OCI-LY1 (cell line): ENCODE measurements at regions not wholly inside any gene's neighbourhood (a gene's known extent, or its start where the extent isn't known, plus 50 kb on each side); places are given as distances from the start of the nearest gene placed in this dataset.

Source experiments
- H2AFZ ChIP-seq: fragments of 200-600 bp; sonication (generic), shearing (Covaris generic); 2 replicates; pipeline ENCODE4 v1.6.0; 2014; ENCODE audit warnings: antibody characterized with exemption, mild to moderate bottlenecking, low read length
- H3F3A ChIP-seq: fragments of 200-600 bp; sonication (generic), shearing (Covaris generic); 2 replicates; pipeline ENCODE4 v1.6.0; 2014; ENCODE audit warnings: mild to moderate bottlenecking, antibody characterized with exemption, low read length, moderate library complexity; ENCODE audit not compliant: insufficient read depth
- H3K27ac ChIP-seq: fragments of 200-600 bp; sonication (generic); 2 replicates; pipeline ENCODE4 v1.5.1; 2014; ENCODE audit warnings: low read length, mixed run types, mild to moderate bottlenecking, low read depth; ENCODE audit not compliant: poor library complexity, severe bottlenecking
- H3K27me3 ChIP-seq: fragments of 200-600 bp; sonication (generic); 2 replicates; pipeline ENCODE4 v1.6.0; 2014; ENCODE audit warnings: antibody characterized with exemption, mild to moderate bottlenecking, low read length, moderate library complexity; ENCODE audit not compliant: insufficient read depth
- H3K36me3 ChIP-seq: fragments of 200-600 bp; sonication (generic); 2 replicates; pipeline ENCODE4 v1.6.1; 2014; ENCODE audit warnings: mild to moderate bottlenecking, antibody characterized with exemption, low read length, moderate library complexity, mixed read lengths; ENCODE audit not compliant: insufficient read depth
- H3K4me1 ChIP-seq: fragments of 200-600 bp; sonication (generic); 2 replicates; pipeline ENCODE4 v1.5.1; 2014; ENCODE audit warnings: mild to moderate bottlenecking, low read length, moderate library complexity; ENCODE audit not compliant: insufficient read depth, severe bottlenecking
- H3K4me2 ChIP-seq: fragments of 200-600 bp; sonication (generic), shearing (Covaris generic); 2 replicates; pipeline ENCODE4 v1.6.1; 2014; ENCODE audit warnings: low read length
- H3K4me3 ChIP-seq: fragments of 200-600 bp; sonication (generic); 2 replicates; pipeline ENCODE4 v1.5.1; 2014; ENCODE audit warnings: low read length, low read depth, mild to moderate bottlenecking, mixed read lengths; ENCODE audit not compliant: poor library complexity, severe bottlenecking
- H3K79me2 ChIP-seq: fragments of 200-600 bp; shearing (Covaris generic); 2 replicates; pipeline ENCODE4 v1.6.1; 2016; ENCODE audit warnings: mixed run types, low read length, mixed read lengths; ENCODE audit not compliant: insufficient read depth
- H3K9ac ChIP-seq: fragments of 200-600 bp; sonication (generic), shearing (Covaris generic); 2 replicates; pipeline ENCODE4 v1.6.1; 2014; ENCODE audit warnings: mild to moderate bottlenecking, low read length, mixed read lengths
- H3K9me2 ChIP-seq: fragments of 200-600 bp; sonication (generic), shearing (Covaris generic); 2 replicates; pipeline ENCODE4 v1.6.1; 2014; ENCODE audit warnings: low read depth, mild to moderate bottlenecking, low read length, mixed read lengths
- H3K9me3 ChIP-seq: fragments of 200-600 bp; shearing (Covaris generic); 2 replicates; pipeline ENCODE4 v1.6.1; 2014; ENCODE audit warnings: low read length, mixed read lengths
- H4K20me1 ChIP-seq: fragments of 200-600 bp; sonication (generic), shearing (Covaris generic); 2 replicates; pipeline ENCODE4 v1.6.0; 2016; ENCODE audit warnings: mild to moderate bottlenecking, low read length; ENCODE audit not compliant: insufficient read depth
- CTCF ChIP-seq: fragments of 200-600 bp; sonication (generic), shearing (Covaris generic); IDR thresholded peaks from 2 replicates; pipeline ENCODE4 v1.5.1; 2017; ENCODE audit warnings: mild to moderate bottlenecking, antibody characterized with exemption, low read length, moderate library complexity, mixed read lengths
- EZH2 ChIP-seq: fragments of 200-600 bp; sonication (generic), shearing (Covaris generic); IDR thresholded peaks from 2 replicates; pipeline ENCODE4 v1.8.0; 2017; ENCODE audit warnings: borderline replicate concordance, mixed run types, mild to moderate bottlenecking, antibody characterized with exemption, low read length, moderate library complexity, mixed read lengths

- Histone ChIP-seq H3K9ac (no peak overlapping the region), H2AFZ (no peak overlapping the region), H3K4me2 (no peak overlapping the region), H3F3A (no peaks in the 10 kb centered on the region), H3K36me3 (no peaks in the 10 kb centered on the region), H3K9me2 (no peaks in the 10 kb centered on the region), H3K27ac (no peak overlapping the region), H3K4me1 (no peaks in the 10 kb centered on the region), H3K79me2 (no peaks in the 10 kb centered on the region), H4K20me1 (no peaks in the 10 kb centered on the region), H3K9me3 (no peaks in the 10 kb centered on the region), H3K27me3 (no peaks in the 10 kb centered on the region; the same call in 1 of the 2 replicates), H3K4me3 (no peak overlapping the region)
- TF ChIP-seq CTCF: no peak
- no peak for TF ChIP-seq EZH2
Measured at GRCh38 chr6:170111141-170111664, 179.7 kb downstream of the DLL1 start.

- Histone ChIP-seq H3K9me3 (no peaks in the 10 kb centered on the region), H3K4me3 (no peak overlapping the region), H3K79me2 (no peaks in the 10 kb centered on the region), H3K9me2 (no peaks in the 10 kb centered on the region), H4K20me1 (no peaks in the 10 kb centered on the region), H3K27ac (no peak overlapping the region), H2AFZ (no peak overlapping the region), H3K27me3 (no peaks in the 10 kb centered on the region; the same call in 1 of the 2 replicates), H3K36me3 (no peaks in the 10 kb centered on the region), H3F3A (no peaks in the 10 kb centered on the region), H3K4me2 (no peak overlapping the region), H3K9ac (no peak overlapping the region), H3K4me1 (no peaks in the 10 kb centered on the region)
- TF ChIP-seq EZH2 (no peak), CTCF (no peak)
Measured at GRCh38 chr6:170110201-170111140, 180.4 kb downstream of the DLL1 start.

GRCh38 chr6:170108890-170109587, 181.8 kb downstream of the DLL1 start:
- Histone ChIP-seq H2AFZ (no peak overlapping the region), H3K4me1 (no peaks in the 10 kb centered on the region), H3K4me2 (no peak overlapping the region), H3K9ac (no peak overlapping the region), H3K9me3 (no peaks in the 10 kb centered on the region), H3K27me3 (no peaks in the 10 kb centered on the region; the same call in 1 of the 2 replicates), H4K20me1 (no peaks in the 10 kb centered on the region), H3K4me3 (no peak overlapping the region), H3F3A (no peaks in the 10 kb centered on the region), H3K79me2 (no peaks in the 10 kb centered on the region), H3K9me2 (no peaks in the 10 kb centered on the region), H3K36me3 (no peaks in the 10 kb centered on the region), H3K27ac (no peak overlapping the region)
- TF ChIP-seq CTCF: no peak
- TF ChIP-seq EZH2: no peak
